Pons (tissue), 1 donor: ENCODE measurements at regions not wholly inside any gene's neighbourhood (a gene's known extent, or its start where the extent isn't known, plus 50 kb on each side); places are given as distances from the start of the nearest gene placed in this dataset.
"Not testable (repeated sequence)": the region's sequence is repeated elsewhere in the genome, so short reads cannot be mapped to it uniquely, and the experiment has no call there.

Source experiments
- DNase-seq: peaks from one replicate; pipeline ENCODE4 v3.0.0-alpha.2; 2016; ENCODE audit warnings: low spot score

DNA sequence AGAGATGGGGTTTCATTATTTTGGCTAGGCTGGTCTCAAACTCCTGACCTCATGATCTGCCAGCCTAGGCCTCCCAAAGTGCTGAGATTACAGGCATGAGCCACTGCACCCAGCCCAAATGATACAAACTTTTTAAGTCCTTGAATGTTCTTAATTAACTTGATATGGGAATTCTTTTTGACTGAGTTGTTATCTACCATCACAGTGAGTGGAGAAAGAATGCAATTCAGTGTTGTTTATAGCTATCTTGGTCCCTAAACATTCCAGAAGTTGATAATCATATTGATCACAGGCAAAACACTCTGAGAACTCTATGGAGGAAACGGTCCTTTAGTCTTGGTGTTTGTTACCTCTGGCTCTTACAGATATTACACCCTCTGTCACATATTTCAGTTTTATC, 1072.5 kb downstream of the SUCLG1 start:
- no peak for DNase-seq

GRCh38 chr2:83378921-83379320, 1080.2 kb downstream of the SUCLG1 start:
- DNase-seq, result no peak

GRCh38 chr2:83376731-83377130, 1082.3 kb downstream of the SUCLG1 start:
- no peak for DNase-seq

DNA sequence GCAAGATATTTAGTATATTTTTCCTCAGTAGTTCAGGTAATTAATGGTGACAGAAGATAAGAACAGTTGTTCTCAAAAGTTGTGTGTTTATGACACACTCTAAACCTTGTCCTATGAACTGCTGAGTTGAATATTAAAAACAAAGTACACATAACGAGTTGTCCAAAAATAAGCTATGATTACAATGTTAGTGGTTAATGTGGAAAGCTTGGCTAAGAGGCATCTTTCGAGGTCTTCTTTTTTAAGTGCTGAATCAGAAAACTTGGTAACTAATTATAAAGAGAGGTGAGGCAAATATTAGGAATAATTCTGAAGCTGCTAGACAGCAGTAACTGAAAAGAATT, 1088.7 kb downstream of the SUCLG1 start:
- no peak for DNase-seq

- no peak for DNase-seq
Measured at GRCh38 chr2:83369601-83370418, 1089.3 kb downstream of the SUCLG1 start.

DNA sequence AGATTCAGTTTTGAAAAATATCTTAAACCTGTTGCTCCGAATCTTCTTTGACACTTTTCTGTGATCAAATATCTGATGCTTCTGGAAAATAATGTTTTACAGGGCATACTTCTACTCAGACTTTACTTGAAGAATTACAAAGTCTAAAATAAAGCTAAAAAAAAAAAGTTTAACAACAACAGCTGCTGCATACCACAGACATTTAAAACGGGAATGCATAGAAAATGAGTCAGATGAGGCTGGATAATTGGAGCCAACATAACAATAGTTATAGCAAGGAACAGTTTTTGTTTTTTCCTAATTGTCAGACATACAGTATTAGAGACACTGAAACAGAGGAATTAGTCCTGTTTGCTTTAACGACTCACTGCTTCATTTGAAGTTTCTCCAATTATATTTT, 1090.2 kb downstream of the SUCLG1 start:
- DNase-seq, result no peak

GRCh38 chr2:83368461-83368860, 1090.6 kb downstream of the SUCLG1 start:
- DNase-seq, result no peak

DNA sequence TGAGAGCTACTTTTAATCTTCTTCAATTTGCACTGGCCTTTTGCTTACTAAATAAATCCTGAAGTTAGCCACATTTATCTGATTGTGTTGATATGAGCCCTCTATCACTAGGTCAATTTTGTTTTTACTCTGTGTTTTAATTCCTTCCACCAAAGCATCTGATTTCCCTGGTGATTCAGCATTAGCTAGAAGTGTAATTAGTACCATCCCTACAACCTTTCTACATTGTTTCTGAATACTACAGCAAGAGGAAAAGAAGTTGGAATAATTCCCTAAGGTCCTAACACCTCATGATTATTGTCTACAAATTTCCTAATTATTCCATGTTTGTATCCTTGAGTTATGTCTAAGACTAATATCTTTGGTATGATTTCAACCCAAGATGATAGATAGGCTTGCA, 1093.6 kb downstream of the SUCLG1 start:
- DNase-seq, result no peak

GRCh38 chr2:83364264-83364663, 1094.8 kb downstream of the SUCLG1 start:
- DNase-seq, result no peak

DNA sequence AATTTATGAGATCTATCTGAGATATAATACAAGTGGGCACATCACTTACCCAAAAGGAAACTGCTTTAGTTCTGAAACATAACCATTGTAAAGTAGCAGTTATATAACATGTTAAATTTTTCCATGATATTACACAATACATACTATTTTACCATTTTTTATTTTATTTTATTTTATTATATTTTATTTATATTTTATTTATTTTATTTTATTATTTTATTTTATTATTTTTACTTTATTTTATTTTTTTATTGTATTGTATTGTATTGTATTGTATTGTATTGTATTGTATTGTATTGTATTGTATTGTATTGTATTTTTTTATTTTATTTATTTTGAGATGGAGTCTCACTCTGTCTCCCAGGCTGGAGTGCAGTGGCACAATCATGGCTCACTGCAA, 1095.9 kb downstream of the SUCLG1 start:
- DNase-seq, result not testable (repeated sequence)

GRCh38 chr2:83359336-83359735, 1099.7 kb downstream of the SUCLG1 start:
- DNase-seq, result no peak

DNA sequence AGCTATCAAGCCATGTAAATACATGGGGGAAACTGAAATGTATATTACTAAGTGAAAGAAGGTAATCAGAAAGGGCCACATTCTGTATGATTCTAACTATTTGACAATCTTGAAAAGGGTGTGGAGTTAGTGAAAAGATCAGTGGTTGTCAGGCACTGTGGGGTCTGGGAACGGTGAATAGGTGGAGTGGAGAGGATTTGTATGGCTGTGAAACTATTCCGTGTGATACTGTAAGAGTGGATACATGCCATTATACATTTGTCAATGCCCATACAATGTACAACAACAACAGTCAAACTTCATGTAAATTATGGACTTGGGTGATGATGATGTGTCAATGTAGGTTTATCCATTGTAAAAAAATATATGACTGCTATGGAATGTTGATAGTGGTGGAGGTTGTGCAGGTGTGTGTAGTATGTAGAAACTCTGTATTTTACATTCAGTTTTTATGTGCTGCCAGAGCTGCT, 1116.2 kb downstream of the SUCLG1 start:
- DNase-seq, result no peak

GRCh38 chr2:83340424-83340823, 1118.7 kb downstream of the SUCLG1 start:
- DNase-seq, result no peak

DNA sequence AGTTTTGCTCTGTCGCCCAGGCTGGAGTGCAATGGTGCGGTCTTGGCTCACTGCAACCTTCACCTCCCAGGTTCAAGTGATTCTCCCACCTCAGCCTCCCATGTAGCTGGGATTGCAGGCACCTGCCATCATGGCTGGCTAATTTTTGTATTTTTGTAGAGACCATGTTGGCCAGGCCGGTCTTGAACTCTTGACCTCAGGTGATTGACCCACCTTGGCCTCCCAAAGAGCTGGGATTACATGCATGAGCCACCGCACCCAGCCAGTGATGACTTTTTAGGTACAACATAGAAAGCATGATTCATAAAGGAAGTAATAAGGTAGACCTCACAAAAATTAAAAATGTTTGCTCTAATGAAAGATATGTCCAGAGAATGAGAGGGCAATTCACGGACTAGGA, 1119.1 kb downstream of the SUCLG1 start:
- DNase-seq, result not testable (repeated sequence)

DNA sequence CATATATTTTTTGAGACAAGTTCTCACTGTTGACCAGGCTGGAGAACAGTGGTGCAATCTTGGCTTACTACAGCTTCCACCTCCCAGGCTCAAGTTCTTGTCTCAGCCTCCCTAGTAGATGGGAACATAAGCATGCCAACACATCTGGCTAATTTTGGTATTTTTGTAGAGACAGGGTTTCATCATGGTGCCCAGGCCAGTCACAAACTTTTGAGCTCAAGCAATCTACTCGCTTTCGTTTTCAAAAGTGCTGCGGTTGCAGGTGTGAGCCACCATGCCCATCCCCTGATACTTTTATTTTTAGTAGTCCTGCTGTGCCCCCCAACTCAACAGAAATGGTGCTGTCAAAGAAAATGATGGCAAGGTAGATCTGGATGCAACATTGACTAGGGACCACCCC, 1127.3 kb downstream of the SUCLG1 start:
- no peak for DNase-seq

DNA sequence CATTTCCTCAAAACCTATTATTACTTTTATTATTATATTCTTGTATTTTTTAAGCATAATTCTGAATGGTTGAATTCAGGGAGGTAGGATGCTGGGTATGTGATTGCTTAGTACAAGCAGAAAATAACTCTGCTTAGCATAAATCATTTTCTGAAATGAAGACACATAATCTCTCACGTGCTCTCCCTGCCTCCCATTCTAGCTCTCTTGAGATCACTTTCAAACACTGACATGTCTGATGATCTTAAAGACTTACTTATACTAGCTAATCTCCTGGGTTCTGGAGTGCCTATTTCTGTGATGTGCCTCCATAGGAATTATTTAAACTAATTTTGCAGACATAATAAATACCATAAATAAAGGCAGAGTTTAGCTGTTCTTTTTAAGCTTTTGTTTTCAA, 1136.0 kb downstream of the SUCLG1 start:
- DNase-seq, result no peak

GRCh38 chr2:83320053-83320452, 1139.0 kb downstream of the SUCLG1 start:
- no peak for DNase-seq

GRCh38 chr2:83305758-83306378, 1153.2 kb downstream of the SUCLG1 start:
- DNase-seq, result no peak

DNA sequence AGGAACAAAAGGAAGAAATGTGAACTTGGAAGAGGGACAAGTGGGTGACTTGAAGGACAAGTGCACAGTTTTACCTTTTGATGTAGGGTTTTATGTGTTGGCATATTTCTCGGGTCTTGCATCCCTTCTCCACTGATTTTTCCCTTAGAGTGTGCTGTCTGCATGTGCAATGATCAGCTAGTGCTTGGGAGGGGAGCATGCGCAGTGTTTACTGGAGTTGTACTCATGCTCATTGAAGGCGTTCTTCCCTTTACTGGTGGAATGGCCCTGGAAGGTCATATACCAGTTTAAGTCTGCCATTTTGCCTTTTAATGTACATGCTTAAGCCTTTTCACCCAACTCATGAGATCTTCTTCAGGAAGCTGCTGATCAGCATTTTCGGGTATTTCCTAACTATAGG, 1168.0 kb downstream of the SUCLG1 start:
- no peak for DNase-seq

GRCh38 chr2:83282841-83283240, 1176.2 kb downstream of the SUCLG1 start:
- no peak for DNase-seq

GRCh38 chr2:83282043-83282795, 1176.9 kb downstream of the SUCLG1 start:
- no peak for DNase-seq

GRCh38 chr2:83280391-83280790, 1178.7 kb downstream of the SUCLG1 start:
- no peak for DNase-seq

DNA sequence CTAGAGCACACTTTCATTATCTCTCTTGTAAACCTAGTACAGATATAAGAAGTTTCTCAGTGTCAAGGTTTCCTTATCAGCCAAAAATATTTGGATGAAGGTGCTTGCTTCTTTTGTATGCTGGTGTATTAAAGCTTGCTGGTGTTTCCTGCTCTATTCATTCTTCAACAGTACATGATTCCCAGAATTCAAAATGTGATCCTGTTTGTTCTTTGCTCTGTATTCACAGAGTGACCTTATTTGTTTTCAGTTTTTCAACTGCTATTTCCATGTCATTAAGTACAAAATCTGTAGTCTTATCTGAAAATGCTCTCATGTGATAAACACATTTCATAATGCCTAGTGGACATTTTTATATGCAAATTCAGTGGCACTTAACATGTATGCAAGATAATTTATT, 1185.8 kb downstream of the SUCLG1 start:
- no peak for DNase-seq
